LoVo (cell line): ENCODE measurements at regions not wholly inside any gene's neighbourhood (a gene's known extent, or its start where the extent isn't known, plus 50 kb on each side); places are given as distances from the start of the nearest gene placed in this dataset.
"Not testable (repeated sequence)": the region's sequence is repeated elsewhere in the genome, so short reads cannot be mapped to it uniquely, and the experiment has no call there.

Experiments used
- DNase-seq: peaks from one replicate; pipeline ENCODE4 v3.0.0-alpha.2; 2016; ENCODE audit warnings: low spot score

DNA sequence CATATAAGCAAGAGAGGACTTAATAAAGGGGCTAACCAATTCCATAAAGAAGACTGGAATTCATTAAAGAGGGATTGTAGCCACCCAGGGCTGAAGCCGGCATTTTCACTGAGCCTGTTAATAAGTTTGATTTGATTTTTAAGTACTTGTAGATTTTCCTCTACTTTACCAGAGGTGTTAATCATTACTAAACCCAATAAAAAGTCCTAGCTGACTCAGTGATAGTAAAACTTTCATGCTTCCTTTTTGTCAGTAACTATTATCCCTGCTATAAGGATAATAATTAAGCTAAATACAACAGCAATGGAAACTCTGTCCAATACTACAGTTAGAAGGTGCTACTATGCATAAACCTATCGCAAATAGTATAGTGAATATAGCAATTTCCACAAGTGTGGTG lies 260.2 kb downstream of the CEMIP2 start:
- DNase-seq = not testable (repeated sequence)

DNA sequence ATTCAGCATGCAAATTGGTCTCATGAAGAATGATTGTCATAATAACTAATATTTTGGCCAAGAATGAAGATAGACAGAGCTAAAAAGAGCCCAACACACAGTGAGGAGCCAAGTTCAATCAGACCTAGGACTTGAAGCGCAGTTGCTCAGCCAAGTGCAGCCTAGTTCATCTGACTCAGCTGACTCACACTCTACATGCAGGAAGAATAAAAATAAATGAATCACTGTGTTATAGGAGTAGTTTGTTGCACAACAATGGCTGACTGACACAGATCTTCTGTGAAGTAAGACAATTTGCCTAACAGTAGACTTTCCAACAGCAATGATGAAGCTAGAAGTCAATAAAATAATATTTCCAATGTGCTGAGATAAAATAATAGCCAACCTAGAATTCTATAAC lies 261.5 kb downstream of the CEMIP2 start:
- peak; percentile 34 for DNase-seq

GRCh38 chr9:71504636-71505035 lies 263.7 kb downstream of the CEMIP2 start:
- DNase-seq = no peak

- no peak for DNase-seq
Observed at GRCh38 chr9:71498691-71499090, 269.6 kb downstream of the CEMIP2 start.

GRCh38 chr9:71490810-71491209 lies 277.5 kb downstream of the CEMIP2 start:
- DNase-seq = no peak

GRCh38 chr9:71487061-71487460 lies 281.3 kb downstream of the CEMIP2 start:
- DNase-seq = no peak

DNA sequence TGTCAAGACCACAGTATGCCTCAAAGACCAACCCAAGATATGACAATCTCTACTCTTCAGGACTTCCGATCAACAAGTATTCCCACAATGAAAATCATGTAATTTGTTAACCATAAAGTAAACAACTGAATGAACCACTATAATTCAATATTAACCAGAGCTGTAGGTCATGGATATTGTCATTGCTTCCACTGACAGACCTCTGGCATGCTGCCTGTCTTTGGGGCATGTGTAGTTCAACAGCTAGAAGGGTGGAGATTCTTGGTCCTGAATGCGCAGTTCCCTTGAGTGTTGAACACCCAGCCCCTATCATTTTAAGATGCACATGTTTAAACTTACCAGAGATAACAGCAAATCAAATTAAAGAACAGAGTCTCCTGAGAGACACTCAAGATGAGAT lies 283.0 kb downstream of the CEMIP2 start:
- no peak for DNase-seq

DNA sequence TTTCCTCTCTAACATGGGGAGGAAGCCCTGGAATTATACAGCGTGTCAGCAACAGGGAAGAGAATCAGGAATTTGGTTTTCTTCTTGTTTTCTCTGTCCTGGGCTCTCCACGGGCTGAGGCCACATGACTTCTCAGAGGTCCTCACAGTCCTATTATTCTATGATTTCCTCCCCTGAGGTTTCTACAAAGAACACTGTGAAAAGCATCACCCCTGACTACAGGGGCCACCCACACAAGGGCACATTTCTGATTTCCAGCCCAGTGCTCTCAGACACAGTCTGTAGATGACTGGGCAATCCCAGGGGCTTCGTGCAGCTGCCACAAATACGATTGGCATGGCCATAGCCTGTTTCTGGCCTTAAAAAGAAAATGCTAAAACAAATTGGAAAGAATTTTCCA lies 284.9 kb downstream of the CEMIP2 start:
- no peak for DNase-seq

GRCh38 chr9:71479621-71480020 lies 288.7 kb downstream of the CEMIP2 start:
- DNase-seq = no peak

GRCh38 chr9:71472400-71472799 lies 295.9 kb downstream of the CEMIP2 start:
- DNase-seq = no peak

- no peak for DNase-seq
Observed at GRCh38 chr9:71465392-71465791, 302.9 kb downstream of the CEMIP2 start.

DNA sequence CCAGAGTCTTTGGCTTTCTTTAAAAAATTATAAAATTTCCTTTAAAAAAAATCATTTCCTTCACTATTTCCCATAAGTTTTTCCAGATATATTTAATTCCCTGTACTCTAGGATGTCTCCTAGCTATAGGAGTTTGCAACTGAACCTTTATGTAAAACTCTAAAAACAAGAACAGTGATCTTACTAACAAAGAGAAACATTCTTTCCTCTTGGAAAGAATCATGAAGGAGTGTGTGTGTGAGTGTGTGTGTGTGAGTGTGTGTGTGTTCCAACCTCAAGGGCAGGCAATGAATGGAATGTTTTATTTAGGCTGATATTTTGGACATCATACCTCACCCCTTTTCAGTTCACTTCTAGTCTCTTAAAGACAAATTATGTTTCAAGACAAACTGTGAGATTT lies 309.2 kb downstream of the CEMIP2 start:
- DNase-seq = no peak

DNA sequence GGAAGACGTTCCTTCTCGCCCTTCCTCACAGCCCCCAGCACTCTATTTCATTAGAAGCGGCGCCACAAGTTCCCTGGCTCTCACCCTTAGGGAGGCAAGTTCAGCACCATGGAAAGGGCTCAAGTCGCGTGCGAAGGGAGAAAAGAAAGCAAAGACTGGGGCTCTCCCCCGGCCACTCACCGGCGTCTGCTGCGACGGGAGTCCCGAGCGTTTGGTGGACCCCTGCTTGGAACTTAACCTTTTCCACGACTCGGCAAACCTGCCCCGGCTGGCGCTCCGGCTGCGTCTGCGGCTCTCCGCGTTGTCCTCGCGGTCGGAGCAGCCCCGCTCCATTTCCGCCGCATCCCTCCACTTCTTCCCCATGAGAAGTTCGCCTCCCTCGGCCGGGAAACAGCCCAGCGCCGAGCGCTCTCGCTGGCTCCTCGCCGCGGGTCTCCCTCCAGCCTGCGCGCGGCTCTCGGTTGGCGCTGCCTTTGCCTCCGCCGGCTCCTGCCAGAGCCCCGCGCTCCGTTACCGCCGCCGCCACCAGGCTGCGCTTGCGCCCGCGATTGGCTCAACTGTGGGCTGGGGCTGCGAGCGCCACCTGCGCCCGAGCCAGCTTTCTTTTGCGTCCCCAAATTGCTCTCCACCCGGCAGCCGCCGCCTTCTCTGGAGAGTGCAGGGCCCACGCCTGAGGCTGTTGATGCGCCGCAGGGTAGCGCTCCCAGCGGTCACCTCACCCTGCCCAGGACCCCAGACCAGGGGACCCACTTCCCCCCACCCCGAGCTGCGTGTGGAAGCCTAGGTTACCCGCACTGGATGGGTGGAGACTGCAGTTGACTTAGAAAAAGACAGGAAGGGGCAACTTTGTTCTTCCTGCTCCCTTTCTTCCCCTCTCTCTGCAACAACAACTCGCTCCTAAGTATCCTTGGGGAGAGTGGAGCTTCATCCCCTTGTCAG lies 321.6 kb downstream of the CEMIP2 start:
- peak; percentile 34 for DNase-seq

DNA sequence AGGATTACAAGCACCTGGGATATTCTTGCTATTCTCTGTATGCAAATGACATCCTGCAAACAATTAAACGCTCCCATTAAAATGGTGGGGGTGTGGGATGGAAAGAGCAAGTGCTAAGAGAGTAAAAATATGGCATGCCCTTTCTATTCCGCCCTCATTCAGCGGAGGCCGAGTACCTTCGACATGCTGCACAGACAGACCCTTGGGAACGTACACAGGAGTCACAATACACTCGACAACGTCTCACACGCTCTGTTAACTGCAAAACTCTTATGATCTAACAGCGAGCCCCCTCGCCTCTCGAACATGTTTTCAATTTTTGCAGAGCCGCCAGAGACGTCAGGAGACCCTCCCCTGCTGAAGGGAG lies 322.2 kb downstream of the CEMIP2 start:
- no peak for DNase-seq

GRCh38 chr9:71442937-71443336 lies 321.5 kb upstream of the TRPM3 start:
- DNase-seq = no peak

GRCh38 chr9:71441266-71441665 lies 319.8 kb upstream of the TRPM3 start:
- DNase-seq = no peak

- no peak for DNase-seq
Observed at GRCh38 chr9:71431931-71432330, 310.5 kb upstream of the TRPM3 start.

DNA sequence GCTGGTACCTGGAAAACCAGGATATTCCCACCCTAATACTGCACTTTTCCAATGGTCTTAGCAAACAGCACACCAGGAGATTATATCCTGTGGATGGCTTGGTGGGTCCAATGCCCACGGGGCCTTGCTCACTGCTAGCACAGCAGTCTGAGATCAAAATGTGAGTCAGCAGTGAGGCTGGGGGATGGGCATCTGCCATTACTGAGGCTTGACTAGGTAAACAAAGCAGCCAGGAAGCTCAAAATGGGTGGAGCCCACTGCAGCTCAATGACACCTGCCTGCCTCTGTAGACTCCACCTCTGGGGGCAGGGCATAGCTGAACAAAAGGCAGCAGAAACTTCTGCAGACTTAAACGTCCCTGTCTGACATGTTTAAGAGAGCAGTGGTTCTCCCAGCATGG lies 285.9 kb upstream of the TRPM3 start:
- DNase-seq = not testable (repeated sequence)

GRCh38 chr9:71403106-71403505 lies 281.7 kb upstream of the TRPM3 start:
- no peak for DNase-seq

DNA sequence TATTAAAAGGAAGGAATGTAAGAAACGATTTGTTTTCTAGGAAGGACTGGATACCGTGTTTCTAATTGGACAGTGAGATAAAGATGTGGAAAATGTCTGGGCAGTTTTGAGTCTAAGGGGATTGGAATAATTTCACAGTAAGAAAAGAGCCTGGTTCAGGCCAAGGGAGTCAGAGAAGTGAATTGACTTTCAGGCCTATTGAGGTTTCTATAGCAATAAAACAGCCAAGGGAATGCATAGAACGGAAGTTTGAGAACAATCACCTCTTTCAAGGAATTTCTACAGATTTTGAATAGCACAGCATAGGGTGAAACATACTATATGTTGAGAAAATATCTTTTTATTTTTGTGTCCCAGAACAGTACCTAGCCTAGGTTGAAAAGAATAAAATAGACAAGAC lies 271.6 kb upstream of the TRPM3 start:
- no peak for DNase-seq

DNA sequence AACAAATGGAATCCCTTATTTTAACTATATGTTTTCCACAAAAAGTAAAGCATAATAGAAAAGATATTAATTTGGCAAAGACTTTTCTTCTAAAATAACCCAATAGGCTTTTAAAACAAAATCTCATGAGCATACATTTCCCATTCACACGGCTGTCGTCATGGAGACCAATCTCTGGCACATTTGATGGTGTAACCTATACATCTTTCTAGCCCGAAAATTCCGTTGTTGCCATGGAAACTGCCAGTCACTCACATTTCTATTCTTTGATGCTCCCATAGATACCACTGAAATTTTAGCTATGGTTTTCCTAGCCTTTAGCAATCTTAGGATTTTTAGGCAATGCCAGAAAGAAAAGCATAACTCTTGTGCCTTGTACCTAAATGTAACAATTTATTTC lies 262.9 kb upstream of the TRPM3 start:
- DNase-seq = no peak

DNA sequence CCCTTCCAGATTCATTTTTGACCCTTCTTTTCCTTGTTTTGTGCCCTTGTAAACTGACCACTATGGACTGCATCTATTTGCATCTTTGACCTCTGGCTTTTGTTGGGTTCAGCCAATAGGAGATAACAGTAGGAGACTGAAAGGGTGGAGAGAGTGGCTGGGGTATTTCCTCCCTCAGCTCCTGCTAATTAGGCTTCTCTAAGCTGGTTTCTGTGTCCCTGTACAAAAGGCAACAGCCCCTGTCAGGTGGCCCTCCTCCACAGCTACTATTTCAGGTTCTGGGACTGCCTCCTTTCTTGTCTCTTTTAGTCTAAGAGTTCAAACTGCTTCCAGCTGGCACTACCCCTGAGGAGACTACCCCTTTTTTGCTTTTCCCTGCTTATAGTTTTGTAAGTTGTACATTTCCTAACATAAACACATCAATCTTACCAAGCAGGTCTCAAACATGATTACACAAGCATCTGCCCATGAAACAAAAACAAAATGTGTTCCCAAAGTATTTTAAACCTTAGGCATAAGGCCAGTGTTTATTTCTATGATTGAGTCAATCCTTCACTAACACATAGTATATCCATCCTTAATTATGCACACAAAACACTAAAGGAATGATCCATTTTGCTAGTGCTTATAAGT lies 262.0 kb upstream of the TRPM3 start:
- DNase-seq = no peak

GRCh38 chr9:71368157-71368556 lies 246.7 kb upstream of the TRPM3 start:
- DNase-seq = no peak
